ENCODE measurements at regions not wholly inside any gene's neighbourhood (a gene's known extent, or its start where the extent isn't known, plus 50 kb on each side); places are given as distances from the start of the nearest gene placed in this dataset.
"Not testable (repeated sequence)": the region's sequence is repeated elsewhere in the genome, so short reads cannot be mapped to it uniquely, and the experiment has no call there.

DNA sequence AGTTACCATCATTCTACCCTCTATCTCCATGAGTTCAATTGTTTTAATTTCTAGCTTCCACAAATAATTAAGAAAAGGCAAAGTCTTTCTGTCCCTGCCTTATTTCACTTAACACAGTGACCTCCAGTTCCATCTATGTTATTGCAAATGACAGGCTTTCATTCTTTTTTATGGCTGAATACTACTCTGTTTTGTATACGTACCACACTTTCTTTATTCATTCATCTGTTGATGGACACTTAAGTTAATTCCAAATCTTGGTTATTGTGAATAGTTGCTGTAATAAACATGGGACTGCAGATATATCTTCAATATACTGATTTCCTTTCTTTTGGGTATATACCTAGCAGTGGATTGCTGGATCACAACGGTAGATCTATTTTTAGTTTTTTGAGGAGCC lies 314.1 kb downstream of the SV2B start:
- DNase-seq (ENCODE audit: low read depth): no peak

DNA sequence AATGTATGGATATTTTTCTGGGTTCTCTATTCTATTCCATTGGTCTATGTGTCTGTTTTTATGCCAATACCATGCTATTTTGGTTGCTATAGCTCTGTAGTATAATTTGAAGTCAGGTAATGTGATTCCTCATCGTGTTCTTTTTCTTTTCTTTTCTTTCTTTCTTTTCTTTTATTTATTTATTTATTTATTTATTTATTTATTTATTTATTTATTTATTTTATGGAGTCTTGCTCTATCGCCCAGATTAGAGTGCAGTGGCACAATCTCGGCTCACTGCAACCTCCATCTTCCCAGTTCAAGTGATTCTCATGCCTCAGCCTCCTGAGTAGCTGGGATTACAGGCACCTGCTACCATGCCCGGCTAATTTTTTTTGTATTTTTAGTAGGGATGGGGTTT lies 315.2 kb downstream of the SV2B start:
- not testable (repeated sequence) for DNase-seq (ENCODE audit: low read depth)

DNA sequence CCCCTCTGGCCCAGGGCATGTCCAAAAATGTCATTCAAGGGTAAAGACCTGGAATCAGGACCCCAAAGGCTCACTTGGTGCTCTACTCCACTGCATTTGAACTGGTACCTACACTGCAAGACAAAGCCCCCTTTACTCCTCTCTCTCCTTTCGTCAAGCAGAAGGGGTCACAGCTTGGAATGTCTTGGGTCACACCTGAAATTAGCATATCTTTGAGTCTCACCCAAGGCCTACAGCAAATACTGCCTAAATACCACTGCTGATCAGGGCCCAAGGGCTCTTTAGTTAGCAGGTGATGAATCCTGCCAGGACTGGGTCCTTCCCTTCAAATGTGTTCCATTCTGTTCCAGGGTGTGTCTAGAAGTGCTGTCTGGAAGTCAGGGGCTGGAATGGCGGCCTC lies 320.6 kb downstream of the SV2B start:
- no peak for DNase-seq (ENCODE audit: low read depth)

DNA sequence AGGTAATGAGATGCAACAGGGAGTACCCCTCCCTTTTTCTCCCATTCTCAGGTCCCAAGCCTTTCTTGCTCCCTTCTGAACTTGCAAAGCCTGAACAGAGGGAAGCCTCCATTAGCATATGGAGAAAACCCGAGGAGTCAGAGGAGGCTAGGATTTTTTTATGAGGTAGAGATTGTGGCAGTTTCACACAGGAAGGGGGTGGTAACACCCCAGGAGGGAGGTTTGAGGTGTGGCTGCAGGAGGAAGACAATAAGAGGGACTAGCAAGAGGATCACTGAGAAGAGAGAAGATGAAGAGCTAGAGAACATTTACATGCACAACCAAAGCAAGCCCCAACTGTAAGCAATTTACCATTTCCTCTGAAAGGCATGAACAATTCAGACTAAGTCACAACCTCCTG lies 322.7 kb downstream of the SV2B start:
- DNase-seq (ENCODE audit: low read depth): no peak

DNA sequence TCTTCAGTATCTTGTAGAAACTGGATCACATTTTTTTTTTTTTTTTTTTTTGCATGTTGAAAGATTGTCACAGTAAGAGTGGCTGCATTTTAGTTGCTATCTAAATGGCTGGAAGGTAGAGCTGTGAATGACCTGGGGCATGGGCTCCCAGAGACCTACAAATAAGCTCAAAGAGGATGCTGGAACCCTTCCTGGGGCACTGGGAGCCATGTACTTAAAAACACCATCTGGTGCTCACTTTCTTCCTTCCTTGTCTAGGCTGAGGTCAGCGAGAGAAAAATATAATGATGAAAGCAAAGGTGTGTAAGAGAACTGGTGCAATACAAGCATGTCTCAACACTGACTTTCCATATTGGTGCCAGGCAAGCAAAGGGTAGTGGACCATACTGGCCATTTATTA lies 323.9 kb downstream of the SV2B start:
- DNase-seq (ENCODE audit: low read depth): no peak

DNA sequence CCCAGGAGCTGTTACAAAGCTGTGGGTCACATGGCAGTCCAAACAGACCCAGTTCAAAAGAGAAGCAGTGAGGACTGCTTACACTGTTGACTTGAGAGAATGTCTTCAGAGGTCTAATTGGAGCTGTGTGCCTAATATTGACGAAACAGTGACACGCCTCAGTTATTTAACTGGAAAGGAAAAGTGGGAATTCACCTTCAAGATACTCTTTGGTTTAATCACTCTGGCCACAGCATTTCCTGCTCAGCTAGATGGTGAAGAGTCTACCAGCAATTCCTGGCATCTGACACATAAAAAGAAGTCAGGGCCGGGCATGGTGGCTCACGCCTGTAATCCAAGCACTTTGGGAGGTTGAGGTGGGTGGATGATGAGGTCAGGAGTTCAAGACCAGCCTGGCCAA lies 326.4 kb downstream of the SV2B start:
- no peak for DNase-seq (ENCODE audit: low read depth)

DNA sequence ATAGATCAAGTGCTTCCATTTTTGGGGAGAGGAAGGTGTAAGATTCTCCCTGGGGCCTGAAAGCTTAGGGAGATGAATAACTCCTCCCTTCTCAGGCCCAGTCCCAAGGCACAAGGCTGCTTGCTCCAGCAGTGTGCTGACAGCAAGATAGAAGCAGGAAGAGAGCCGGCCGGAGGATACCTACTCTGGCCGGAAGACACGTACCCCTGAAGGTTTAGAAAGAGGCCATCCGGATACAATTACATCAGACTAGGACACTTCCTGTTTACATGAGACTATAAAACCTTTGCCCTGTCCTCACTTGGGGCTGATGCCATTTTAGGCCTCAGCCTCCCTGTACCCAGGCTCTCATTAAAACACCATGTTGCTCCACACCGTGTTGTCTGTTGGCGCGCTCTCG lies 329.9 kb downstream of the SV2B start:
- DNase-seq (ENCODE audit: low read depth): no peak

DNA sequence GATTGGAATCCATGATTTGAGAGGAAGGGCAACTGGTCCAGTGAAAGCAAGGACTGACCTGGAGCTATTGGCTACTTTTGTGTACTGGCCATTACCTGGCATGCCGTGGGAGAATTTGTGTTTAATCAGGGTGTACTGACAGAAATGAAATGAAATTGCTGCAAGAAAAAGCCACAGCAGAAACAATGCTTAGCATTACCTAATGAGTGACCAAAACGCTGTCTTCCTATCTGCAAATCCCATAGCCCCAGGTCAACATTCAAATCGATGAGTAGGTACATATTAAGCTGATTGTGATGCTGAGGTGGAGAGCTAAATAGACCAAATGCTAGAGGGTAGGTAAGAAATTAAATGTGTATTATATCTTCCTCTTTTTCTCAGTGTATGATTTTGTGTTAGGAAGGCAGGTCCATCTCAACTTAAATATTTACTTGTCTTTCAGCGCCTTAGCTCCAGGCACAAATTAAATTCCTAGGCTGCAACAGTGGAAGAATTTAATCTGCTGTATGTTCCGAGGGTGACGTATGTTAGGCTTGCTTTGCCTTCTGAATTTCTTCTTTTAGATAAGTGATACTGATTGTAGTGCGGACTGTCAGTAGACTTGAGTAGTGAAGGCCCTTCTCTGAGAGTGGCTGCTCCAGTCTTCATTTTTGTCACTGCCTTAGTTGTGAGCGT lies 331.1 kb downstream of the SV2B start:
- no peak for DNase-seq (ENCODE audit: low read depth)

DNA sequence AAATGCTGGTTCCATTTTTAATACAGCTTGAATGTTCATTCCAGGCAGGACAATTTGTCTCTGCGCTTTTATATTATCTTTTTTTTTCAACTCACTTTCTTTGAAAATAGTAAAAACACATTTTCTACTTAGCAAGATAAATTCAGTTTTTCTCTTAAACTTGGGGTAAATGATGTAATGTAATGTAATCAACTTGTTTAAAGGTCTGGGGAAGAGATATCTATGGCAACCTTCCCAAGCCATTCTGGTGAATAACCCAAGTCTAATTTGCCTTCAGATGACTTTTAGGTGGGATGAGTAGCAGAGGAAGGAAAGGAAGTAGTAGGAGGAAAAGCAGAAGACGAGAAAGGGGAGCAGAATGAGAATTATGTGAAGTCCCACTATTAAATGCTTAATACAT lies 335.1 kb downstream of the SV2B start:
- no peak for DNase-seq (ENCODE audit: low read depth)

DNA sequence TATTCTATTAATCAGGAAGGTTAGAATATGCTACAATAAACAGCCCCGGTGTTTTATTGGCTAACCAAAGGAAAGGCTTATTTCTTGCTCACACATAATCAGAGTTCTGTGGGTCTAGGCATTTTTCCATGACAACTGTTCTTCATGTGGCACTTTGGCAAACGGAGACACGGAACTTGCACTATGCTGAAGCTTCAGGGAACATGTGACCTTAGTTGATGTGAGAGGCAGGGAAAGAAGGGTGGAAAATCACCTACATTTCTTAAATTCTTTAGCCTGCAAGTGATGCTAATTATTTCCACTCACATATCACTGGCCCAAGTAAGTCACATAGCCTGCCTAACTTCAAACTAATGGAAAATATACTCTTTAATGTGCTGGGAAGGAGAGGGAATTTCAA lies 344.6 kb downstream of the SV2B start:
- no peak for DNase-seq (ENCODE audit: low read depth)

DNA sequence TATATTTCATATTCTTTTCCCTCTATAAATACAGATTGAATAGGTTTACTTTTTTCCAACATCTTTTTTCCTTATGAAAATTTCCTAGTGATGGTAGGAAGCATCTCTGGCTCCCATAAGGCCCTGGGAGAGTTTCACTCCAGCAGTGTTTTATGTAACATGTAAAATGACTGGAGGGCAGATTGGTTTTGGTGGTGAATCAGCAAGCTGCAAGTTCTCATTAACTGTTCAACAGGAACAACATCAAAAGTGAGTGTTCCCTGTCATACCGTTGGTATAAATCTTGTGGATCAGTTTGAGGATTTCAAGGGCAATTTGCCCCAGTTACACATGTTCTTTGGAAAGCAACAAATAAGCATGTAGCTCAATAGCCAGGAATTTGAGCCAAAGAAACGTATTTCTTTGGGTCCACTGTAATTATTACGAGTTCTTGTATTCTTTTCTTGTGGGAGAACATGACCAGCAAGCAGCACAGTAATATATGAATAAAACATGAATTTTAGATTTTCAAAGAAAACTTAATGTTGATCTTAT lies 345.7 kb downstream of the SV2B start:
- DNase-seq (ENCODE audit: low read depth): no peak

DNA sequence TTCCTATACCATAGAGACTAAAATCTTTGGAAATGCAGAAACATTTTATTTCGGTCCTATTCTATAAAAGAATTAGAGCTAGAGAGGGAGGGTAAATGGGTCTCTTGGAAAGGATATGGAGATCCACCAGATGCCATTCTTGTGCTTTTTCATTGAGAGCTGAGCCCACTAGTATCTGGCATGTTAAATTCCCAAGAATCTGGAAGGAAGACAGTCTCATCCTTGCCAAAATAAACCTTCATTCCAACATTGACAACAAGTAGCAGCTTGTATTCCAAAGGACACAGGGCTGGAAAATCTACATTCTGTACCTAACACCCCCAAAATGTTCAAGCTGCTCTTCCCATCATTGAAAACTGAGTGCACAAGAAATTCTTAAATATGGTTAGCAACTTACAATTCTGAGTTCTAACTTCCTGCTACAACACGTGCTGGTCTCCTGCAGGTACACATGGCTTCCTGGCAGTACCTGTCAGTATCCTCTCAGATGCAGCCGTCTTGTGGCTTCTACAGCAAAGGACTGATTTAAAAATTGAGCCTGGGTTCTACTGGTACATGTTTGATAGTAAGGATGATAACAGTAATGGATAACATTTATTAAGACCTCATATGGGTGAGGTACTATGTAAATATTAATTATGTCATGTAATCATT lies 348.1 kb downstream of the SV2B start:
- no peak for DNase-seq (ENCODE audit: low read depth)

DNA sequence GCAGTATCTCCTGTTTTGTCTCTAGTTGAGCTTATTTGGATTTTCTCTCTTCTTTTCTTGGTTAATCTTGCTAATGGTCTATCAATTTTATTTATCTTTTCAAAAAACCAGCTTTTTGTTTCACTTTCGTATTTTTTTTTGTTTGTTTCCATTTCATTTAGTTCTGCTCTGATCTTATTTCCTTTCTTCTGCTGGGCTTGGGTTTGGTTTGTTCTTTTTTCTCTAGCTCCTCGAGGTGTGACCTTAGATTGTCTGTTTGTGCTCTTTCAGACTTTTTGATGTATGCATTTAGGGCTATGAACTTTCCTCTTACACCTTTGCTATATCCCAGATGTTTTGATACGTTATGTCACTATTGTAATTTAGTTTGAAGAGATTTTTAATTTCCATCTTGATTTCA lies 353.3 kb downstream of the SV2B start:
- DNase-seq (ENCODE audit: low read depth): not testable (repeated sequence)

DNA sequence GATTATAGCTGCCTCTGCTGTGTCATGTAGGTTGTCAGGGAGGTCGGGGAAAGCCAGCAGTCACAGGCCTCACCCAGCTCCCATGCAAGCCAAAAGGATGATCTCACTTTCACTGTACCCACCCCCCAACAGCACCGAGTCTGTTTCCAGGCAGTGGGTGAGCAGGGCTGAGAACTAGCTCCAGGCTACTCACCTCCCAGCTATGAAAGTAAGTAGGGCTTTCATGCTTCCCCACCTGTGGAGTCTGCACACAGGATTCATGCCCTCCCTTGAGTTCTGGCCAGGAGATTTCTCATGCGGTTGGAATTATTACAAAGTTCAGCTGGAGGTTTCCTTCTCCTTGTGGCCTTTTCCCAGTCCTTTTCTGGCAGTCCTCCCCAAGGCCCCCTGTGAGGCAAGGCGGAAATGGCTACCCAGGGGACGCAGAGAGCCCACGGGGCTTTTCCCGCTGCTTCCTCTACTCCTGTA lies 356.2 kb downstream of the SV2B start:
- DNase-seq (ENCODE audit: low read depth): no peak

DNA sequence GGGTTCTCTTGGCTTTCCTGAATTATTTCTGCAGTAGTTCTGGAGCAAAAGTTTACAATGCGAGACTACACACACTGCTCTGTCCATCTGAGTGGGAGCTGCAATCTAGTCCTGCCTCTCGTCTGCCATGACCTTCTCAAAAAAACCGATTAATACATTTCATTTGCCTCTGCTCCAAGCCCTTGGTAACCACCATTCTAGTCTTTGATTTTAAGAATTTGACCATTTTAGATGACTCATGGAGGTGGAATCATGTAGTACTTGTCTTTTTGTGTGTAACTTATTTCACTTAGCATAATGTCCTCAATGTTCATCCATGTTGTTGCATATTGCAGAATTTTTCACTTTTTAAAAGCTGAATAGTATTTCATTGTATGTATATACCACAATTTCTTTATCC lies 356.9 kb downstream of the SV2B start:
- DNase-seq (ENCODE audit: low read depth): no peak

DNA sequence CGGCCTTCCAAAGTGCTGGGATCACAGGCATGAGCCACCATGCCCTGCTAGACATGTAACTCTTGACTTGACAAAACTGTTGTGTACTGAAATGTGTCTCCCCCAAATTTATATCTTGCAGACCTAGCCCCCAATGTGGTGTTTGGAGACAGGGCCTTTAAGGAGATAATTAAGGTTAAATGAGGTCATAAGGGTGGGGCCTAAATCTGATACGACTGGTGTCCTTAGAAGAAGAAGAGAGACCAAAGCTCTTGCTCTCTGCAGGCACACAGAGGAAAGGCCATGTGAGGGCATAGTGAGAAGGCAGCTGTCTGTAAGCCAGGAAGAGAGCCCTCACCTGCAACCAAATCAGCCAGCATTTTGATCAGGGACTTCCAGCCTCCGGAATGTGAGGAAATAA lies 361.3 kb downstream of the SV2B start:
- no peak for DNase-seq (ENCODE audit: low read depth)

DNA sequence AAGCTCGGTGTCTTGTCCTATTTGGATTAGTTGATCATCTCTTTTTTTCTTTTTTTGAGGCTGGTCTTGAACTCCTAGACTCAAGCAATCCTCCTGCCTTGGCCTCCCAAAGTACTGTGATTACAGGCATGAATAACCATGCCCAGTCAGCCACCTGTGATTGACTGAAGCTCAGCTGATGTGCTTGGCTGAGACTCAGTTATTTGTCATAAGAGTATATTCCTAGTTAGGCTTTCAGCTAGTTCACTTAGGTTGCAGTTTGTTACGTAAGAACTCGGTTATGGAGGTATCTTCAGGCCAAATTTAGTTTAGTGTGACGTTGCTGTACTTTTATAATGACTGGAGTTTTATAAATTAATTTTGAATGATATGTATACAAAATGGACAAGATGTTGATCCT lies 365.0 kb downstream of the SV2B start:
- no peak for DNase-seq (ENCODE audit: low read depth)

DNA sequence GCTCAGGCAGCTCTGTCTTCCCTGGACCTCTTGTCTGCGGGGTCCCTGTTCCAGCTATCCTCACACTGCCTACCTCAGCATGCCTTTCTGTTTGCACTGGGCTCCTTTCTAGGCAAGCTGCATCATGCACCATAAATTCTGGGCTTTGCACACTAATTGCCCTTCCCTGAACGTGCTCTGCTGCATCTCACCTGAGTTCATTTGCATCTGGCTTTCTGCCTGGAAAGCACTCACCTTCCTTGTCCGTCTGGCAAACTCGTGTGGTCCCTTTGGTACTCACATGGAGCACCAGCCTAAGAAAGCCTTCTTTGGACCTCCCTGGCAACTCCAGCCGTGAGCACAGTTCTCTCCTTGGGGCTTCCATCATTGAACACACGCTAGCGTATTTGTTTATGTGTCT lies 365.6 kb downstream of the SV2B start:
- DNase-seq (ENCODE audit: low read depth): no peak

DNA sequence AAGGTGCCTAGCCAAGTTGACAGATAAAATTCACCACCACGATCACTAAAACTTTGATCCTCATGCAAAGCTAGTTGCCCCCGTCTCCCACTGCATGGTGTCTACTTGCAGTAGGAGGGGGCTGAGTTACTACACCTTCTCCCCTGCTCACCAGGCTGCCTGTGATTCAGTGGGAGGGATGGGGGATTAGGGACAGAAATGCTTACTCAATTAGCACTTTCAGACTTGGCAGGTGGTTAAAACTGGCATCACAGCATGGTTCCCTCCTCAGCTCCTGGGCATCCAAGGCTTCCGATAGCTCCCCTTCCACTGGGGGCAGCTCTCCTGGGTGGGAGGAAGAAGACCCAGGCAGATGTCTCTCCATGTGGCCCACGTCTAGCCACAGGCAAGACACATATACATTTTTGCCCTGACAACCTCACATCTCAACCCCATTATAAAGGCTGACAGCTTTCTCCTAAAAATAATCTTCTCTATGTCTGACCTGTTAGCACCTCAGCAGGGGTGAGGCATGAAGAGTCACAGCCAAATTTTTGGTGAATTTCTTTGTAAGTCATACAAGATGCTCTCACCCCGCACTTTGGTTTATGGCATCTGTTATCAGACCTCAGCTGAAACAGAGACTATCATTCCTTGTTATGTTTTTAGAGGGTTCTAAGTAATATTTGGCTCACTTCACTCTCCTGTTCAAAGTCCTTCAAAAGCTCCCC lies 369.0 kb downstream of the SV2B start:
- no peak for DNase-seq (ENCODE audit: low read depth)

DNA sequence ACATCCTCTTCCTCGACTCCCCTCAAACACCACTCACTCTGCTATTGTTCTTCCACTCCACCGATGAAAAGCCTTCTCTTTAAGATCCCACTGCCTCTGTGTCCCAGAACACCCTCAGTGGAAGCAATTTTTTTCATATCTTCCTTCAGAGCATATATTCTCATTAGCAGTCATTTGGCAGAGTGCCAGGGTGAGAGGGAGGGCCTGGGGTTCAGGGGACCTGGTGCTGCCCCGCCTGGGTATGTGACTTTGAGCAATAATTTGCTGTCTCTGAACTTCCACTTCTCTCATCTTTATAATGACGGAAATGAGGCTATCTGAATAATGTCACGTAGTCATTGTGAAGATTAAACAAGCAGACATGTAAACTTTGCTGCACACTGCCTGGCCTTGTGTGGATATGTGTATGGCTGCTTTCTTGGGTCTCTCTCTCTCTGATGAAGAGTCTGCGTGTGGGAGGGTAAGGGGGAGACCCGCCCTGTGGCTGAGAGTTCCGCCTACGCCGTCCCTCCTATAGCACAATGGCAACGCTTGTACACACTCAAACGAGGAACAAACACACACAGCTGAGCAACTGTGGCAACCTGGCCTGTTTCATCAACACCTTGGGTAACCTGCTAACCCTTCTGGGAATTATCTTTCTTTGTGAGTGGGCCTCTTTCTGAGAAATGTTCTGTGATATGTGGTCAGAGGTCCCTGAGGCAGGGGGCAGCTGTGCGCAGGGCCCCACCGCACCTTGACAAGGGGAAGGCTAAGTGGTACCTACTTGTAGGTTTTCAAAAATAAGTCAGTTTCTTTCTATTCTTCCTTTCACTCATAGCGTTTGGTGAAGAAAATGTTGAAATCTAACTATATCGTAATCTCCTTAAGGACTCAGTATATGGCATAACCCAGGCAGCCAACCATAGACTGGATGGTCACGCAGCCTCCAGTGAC lies 369.8 kb downstream of the SV2B start:
- no peak for DNase-seq (ENCODE audit: low read depth)

DNA sequence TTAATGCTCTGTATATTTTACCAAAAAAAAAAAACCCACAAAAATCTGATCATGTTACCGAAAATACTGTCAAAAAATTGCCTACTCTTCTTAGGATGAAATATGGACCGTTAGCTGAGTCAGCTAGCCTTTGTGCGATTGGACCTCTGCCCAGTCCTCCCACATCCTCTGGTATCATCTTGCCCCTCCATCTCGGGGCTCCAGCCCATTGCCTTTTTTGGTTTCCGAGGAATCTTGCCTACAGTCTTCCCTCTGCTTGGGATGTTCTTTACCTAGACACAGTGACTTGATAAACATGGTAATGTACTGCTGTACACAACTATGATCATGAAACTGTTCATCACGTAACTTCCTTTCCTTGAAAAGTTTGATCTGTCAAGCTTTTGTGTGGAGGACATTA lies 371.4 kb downstream of the SV2B start:
- no peak for DNase-seq (ENCODE audit: low read depth)

DNA sequence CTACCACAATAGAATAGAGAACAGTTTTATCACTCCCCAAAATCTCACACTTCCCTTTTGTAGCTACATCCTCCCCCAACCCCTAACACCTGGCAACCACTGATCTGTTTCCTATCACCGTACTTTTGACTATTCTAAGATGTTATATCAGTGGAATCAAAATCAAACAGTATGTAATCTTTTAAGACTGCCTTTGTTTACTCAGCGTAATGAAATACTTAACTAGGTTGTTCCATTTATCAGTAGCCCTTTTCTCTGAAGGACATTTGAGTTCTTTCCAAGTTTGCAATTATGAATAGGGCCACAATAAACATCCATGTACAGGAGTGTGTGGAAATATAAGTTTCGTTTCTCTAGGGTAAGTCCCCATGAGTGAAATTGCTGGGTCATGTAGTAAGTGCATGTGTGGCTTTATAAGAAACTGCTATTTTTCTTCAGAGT lies 372.3 kb downstream of the SV2B start:
- no peak for DNase-seq (ENCODE audit: low read depth)
